ENCODE measurements at regions not wholly inside any gene's neighbourhood (a gene's known extent, or its start where the extent isn't known, plus 50 kb on each side); places are given as distances from the start of the nearest gene placed in this dataset.

DNA sequence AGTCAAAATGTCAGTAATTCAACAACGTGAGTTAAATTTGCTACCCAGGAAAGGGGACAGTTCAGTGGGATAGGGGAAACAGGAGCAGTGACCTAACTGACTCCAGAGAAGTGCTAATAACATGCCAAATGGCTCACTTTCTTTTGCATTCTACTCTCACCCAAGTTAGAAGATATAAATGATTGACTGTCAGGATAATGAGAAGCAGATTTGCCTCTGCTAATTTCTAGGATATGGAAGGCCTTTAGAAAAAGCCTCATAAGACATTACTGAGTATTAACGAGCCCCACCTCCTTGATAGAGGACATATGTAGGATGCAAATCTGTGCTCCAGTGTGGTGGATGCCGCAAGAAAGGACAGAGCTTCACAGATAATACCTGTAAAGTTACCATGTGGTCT, 318.6 kb upstream of the NT5C1B start:
- H3K9me3 Mint-ChIP-seq, result no peaks in the 10 kb centered on the region
- DNase-seq (no peak), ATAC-seq (ENCODE audit: poor library complexity) (no peak)
- H3K4me1 Mint-ChIP-seq (ENCODE audit: low read depth), result no peaks in the 10 kb centered on the region
- TF ChIP-seq CTCF (IDR thresholded peaks at IDR 0.05), result no peak
- no peaks in the 10 kb centered on the region for H3K27me3 ChIP-seq (ENCODE audit: control insufficient read depth in 1 of 2, insufficient read depth in 2 of 2, low read length in 2 of 2)
- ChIA-PET POLR2A (interaction anchor here (0.6 kb wide), 1 partner anchor 1495 kb away, joined by 3 read pairs; no protein-coding TSS in a partner anchor), CTCF (no interaction called here)
- H3K4me3 Mint-ChIP-seq, result no peak overlapping the region
- no peak overlapping the region for H3K27ac Mint-ChIP-seq
- no peak overlapping the region for H3K4me3 ChIP-seq (ENCODE audit: low read length)
- no peaks in the 10 kb centered on the region for H3K9me3 ChIP-seq (ENCODE audit: control insufficient read depth in 1 of 2, insufficient read depth in 1 of 2, low read length in 2 of 2)
- H3K4me1 ChIP-seq (ENCODE audit: insufficient read depth, low read length), result no peaks in the 10 kb centered on the region
- H3K36me3 ChIP-seq (ENCODE audit: insufficient read depth, low read length), result no peaks in the 10 kb centered on the region
- H3K27me3 Mint-ChIP-seq, result no peaks in the 10 kb centered on the region
- intact Hi-C loops (cut with DNase I, micrococcal nuclease), result no loop called here
- H3K27ac ChIP-seq (ENCODE audit: low read depth in 1 of 2, low read length in 2 of 2), result no peak overlapping the region
- no peaks in the 10 kb centered on the region for H3K36me3 Mint-ChIP-seq (ENCODE audit: low read depth)

DNA sequence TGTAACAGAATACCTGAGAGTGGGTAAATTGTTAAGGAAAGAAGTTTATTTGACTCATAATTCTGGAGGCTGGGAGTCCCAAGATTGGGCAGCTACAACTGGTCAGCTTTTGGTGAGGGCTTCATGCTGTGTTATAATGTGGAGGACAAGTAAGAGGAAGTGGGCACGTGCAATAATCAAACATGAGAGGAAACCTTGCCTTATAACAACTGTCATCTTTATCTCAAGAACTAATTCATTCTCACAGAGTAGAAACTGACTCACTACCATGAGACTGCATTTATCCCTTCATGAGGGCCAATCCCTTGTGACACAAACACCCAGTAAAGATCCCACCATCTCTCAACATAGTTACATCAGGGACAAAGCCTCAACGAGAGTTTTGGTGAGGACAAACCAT, 318.1 kb upstream of the NT5C1B start:
- Mint-ChIP-seq H3K4me1 (ENCODE audit: low read depth) (no peaks in the 10 kb centered on the region), H3K4me3 (no peak overlapping the region), H3K36me3 (ENCODE audit: low read depth) (no peaks in the 10 kb centered on the region), H3K27ac (no peak overlapping the region), H3K27me3 (no peaks in the 10 kb centered on the region), H3K9me3 (no peaks in the 10 kb centered on the region)
- Histone ChIP-seq H3K36me3 (ENCODE audit: insufficient read depth, low read length) (no peaks in the 10 kb centered on the region), H3K9me3 (ENCODE audit: control insufficient read depth in 1 of 2, insufficient read depth in 1 of 2, low read length in 2 of 2) (no peaks in the 10 kb centered on the region), H3K4me3 (ENCODE audit: low read length) (no peak overlapping the region), H3K27me3 (ENCODE audit: control insufficient read depth in 1 of 2, insufficient read depth in 2 of 2, low read length in 2 of 2) (no peaks in the 10 kb centered on the region), H3K27ac (ENCODE audit: low read depth in 1 of 2, low read length in 2 of 2) (no peak overlapping the region), H3K4me1 (ENCODE audit: insufficient read depth, low read length) (no peaks in the 10 kb centered on the region)
- ATAC-seq (ENCODE audit: poor library complexity) (no peak), DNase-seq (no peak)
- ChIA-PET POLR2A (no interaction called here), CTCF (no interaction called here)
- intact Hi-C loops (cut with DNase I, micrococcal nuclease), result no loop called here
- TF ChIP-seq CTCF (IDR thresholded peaks at IDR 0.05), result no peak

DNA sequence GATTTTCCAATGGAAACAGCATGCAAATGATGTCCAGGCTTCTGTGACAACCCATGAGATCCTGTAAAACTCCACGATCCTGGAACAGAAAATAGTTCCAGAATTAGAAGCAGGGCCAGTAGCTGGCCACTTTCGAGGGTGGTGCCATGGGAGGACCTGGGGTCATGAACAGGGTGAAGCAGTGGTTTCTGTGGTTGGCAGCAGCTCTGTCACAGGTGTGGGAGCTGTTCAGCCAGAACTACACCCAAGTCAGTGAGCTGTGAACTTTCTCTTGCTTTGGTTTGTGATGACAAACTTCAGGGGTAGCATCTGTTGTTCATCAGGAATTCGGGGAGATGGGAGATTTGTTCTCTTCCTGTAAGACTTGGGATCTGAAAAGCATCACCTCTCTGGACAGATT, 314.4 kb upstream of the NT5C1B start:
- CTCF ChIA-PET, result no interaction called here
- no peak for ATAC-seq (ENCODE audit: poor library complexity)

More for the DNA sequence above, 314.4 kb upstream of the NT5C1B start:
- Histone ChIP-seq H3K27me3 (ENCODE audit: control insufficient read depth in 1 of 2, insufficient read depth in 2 of 2, low read length in 2 of 2) (no peaks in the 10 kb centered on the region), H3K4me3 (ENCODE audit: low read length) (no peak overlapping the region), H3K4me1 (ENCODE audit: insufficient read depth, low read length) (no peaks in the 10 kb centered on the region), H3K9me3 (ENCODE audit: control insufficient read depth in 1 of 2, insufficient read depth in 1 of 2, low read length in 2 of 2) (no peaks in the 10 kb centered on the region), H3K36me3 (ENCODE audit: insufficient read depth, low read length) (no peaks in the 10 kb centered on the region), H3K27ac (ENCODE audit: low read depth in 1 of 2, low read length in 2 of 2) (no peak overlapping the region)
- no peaks in the 10 kb centered on the region for H3K27me3 Mint-ChIP-seq
- TF ChIP-seq CTCF (IDR thresholded peaks at IDR 0.05), result no peak
- H3K9me3 Mint-ChIP-seq, result no peaks in the 10 kb centered on the region
- POLR2A ChIA-PET, result no interaction called here
- H3K27ac Mint-ChIP-seq, result no peak overlapping the region
- DNase-seq, result no peak
- H3K4me3 Mint-ChIP-seq, result no peak overlapping the region
- H3K36me3 Mint-ChIP-seq (ENCODE audit: low read depth), result no peaks in the 10 kb centered on the region
- intact Hi-C loops (cut with DNase I, micrococcal nuclease), result no loop called here
- H3K4me1 Mint-ChIP-seq (ENCODE audit: low read depth), result no peaks in the 10 kb centered on the region
